H1 (cell line): ENCODE measurements at regions not wholly inside any gene's neighbourhood (a gene's known extent, or its start where the extent isn't known, plus 50 kb on each side); places are given as distances from the start of the nearest gene placed in this dataset.
A peak's percentile ranks its signal among the peaks of the same experiment; 100 is the strongest.

ENCODE experiments used
- CTCF ChIA-PET: fragments of 300-600 bp; sonication (Branson Sonifier 250); formaldehyde crosslinking; loops from one replicate; lab custom pipeline; 2021; ENCODE audit not compliant: partially characterized antibody; lab: Charles Lee
- POLR2A ChIA-PET: fragments of 300-600 bp; sonication (Branson Sonifier 250); formaldehyde crosslinking; loops from one replicate; lab custom pipeline; 2021; ENCODE audit warnings: inconsistent platforms; ENCODE audit not compliant: partially characterized antibody; lab: Charles Lee
- DNase-seq, 2 experiments: peaks; one replicate each; pipeline versions ENCODE4 v3.0.0 to v3.0.0-alpha.2; 2010 to 2022; ENCODE audit warnings: low spot score in 2 of 2, low read depth in 1 of 2, mixed read lengths in 1 of 2
- FAIRE-seq: peaks from 2 replicates; lab custom pipeline; 2011; peaks lifted over from hg19 to GRCh38; lab: Jason Lieb, UNC
- H2AFZ ChIP-seq: 2 replicates; pipeline ENCODE4 v1.8.1; 2012; ENCODE audit warnings: low read length, inconsistent platforms
- H2AK5ac ChIP-seq: 2 replicates; pipeline ENCODE4 v1.6.1; 2013; ENCODE audit warnings: low read depth, low read length
- H2BK120ac ChIP-seq: replicated peaks from 2 replicates; pipeline ENCODE3; 2013; ENCODE audit warnings: low read depth, low read length, inconsistent platforms
- H2BK12ac ChIP-seq: 2 replicates; pipeline ENCODE4 v1.6.1; 2013; ENCODE audit warnings: low read depth, low read length
- H2BK15ac ChIP-seq: 2 replicates; pipeline ENCODE4 v1.6.1; 2013; ENCODE audit warnings: low read length
- H2BK20ac ChIP-seq: 2 replicates; pipeline ENCODE4 v1.6.1; 2013; ENCODE audit warnings: low read length
- H2BK5ac ChIP-seq: 2 replicates; pipeline ENCODE4 v1.6.1; 2013; ENCODE audit warnings: low read depth, low read length
- H3K14ac ChIP-seq: 2 replicates; pipeline ENCODE4 v1.6.1; 2013; ENCODE audit warnings: inconsistent platforms; ENCODE audit not compliant: insufficient read length
- H3K18ac ChIP-seq: 2 replicates; pipeline ENCODE4 v1.6.1; 2013; ENCODE audit warnings: low read length; ENCODE audit errors: extremely low read depth
- H3K23ac ChIP-seq: 2 replicates; pipeline ENCODE4 v1.6.1; 2013; ENCODE audit warnings: inconsistent platforms; ENCODE audit not compliant: insufficient read length
- H3K23me2 ChIP-seq: 2 replicates; pipeline ENCODE4 v1.6.1; 2013; ENCODE audit warnings: low read depth, low read length
- H3K27ac ChIP-seq: 2 replicates; pipeline ENCODE4 v1.6.1; 2011; ENCODE audit warnings: low read depth, low read length, inconsistent platforms
- H3K27me3 ChIP-seq, 4 experiments: replicated peaks in 1 of 4; 1 replicate in 1 of 4; 2 replicates in 3 of 4; pipeline versions ENCODE4 v1.6.1 to v1.8.1; 2011 to 2013; ENCODE audit warnings: low read length in 3 of 4, mild to moderate bottlenecking in 3 of 4, inconsistent platforms in 2 of 4, mixed read lengths in 2 of 4, moderate library complexity in 1 of 4; ENCODE audit not compliant: control insufficient read depth in 3 of 4, insufficient read depth in 3 of 4; ENCODE audit errors: extremely low read depth in 1 of 4
- H3K36me3 ChIP-seq, 4 experiments: 2 replicates each; pipeline versions ENCODE4 v1.6.1 to v1.8.1; 2011 to 2013; ENCODE audit warnings: mild to moderate bottlenecking in 4 of 4, low read length in 3 of 4, moderate library complexity in 2 of 4, control low read depth in 1 of 4, inconsistent platforms in 1 of 4; ENCODE audit not compliant: insufficient read depth in 4 of 4, control insufficient read depth in 2 of 4
- H3K4ac ChIP-seq: replicated peaks from 2 replicates; pipeline ENCODE3; 2013; ENCODE audit warnings: low read length, low read depth, mixed read lengths, inconsistent platforms; ENCODE audit not compliant: insufficient read length
- H3K4me1 ChIP-seq, 4 experiments: replicated peaks in 1 of 4; 1 replicate in 1 of 4; 2 replicates in 3 of 4; pipeline versions ENCODE4 v1.6.1 to v1.8.1; 2011 to 2013; ENCODE audit warnings: low read length in 3 of 4, inconsistent platforms in 2 of 4, mixed read lengths in 1 of 4; ENCODE audit not compliant: insufficient read depth in 4 of 4, control insufficient read depth in 3 of 4
- H3K4me2 ChIP-seq, 2 experiments: 2 replicates each; pipeline versions ENCODE4 v1.6.1 to v1.8.1; 2011 to 2013; ENCODE audit warnings: low read depth in 2 of 2, low read length in 2 of 2, control low read depth in 1 of 2, inconsistent platforms in 1 of 2, mild to moderate bottlenecking in 1 of 2; ENCODE audit not compliant: insufficient read depth in 1 of 2
- H3K4me3 ChIP-seq, 4 experiments: fragments of 200-600, 300-600 bp in 1 of 4; sonication (generic), shearing (Covaris generic), sonication (Bioruptor Twin) in 1 of 4; 2 replicates each; pipeline versions ENCODE4 v1.5.1 to v1.8.1; 2011 to 2016; ENCODE audit warnings: low read length in 4 of 4, low read depth in 3 of 4, control low read depth in 2 of 4, inconsistent platforms in 2 of 4, mild to moderate bottlenecking in 2 of 4, mixed read lengths in 1 of 4, moderate library complexity in 1 of 4; ENCODE audit not compliant: insufficient read depth in 2 of 4; ENCODE audit errors: extremely low read depth in 1 of 4
- H3K56ac ChIP-seq: replicated peaks from 2 replicates; pipeline ENCODE3; 2013; ENCODE audit warnings: low read depth, mild to moderate bottlenecking, mixed read lengths, low read length, inconsistent platforms; ENCODE audit not compliant: insufficient read length
- H3K79me1 ChIP-seq: 2 replicates; pipeline ENCODE4 v1.6.1; 2013; ENCODE audit warnings: low read depth, low read length, control low read depth
- H3K79me2 ChIP-seq, 2 experiments: 2 replicates each; pipeline versions ENCODE4 v1.6.1 to v1.8.1; 2012 to 2013; ENCODE audit warnings: low read length in 2 of 2, mild to moderate bottlenecking in 2 of 2, inconsistent platforms in 1 of 2; ENCODE audit not compliant: insufficient read depth in 2 of 2, control insufficient read depth in 1 of 2
- H3K9ac ChIP-seq, 4 experiments: replicated peaks in 1 of 4; 1 replicate in 1 of 4; 2 replicates in 3 of 4; pipeline versions ENCODE4 v1.6.1 to v1.8.1; 2011 to 2013; ENCODE audit warnings: low read depth in 3 of 4, low read length in 3 of 4, control low read depth in 2 of 4, mild to moderate bottlenecking in 2 of 4, moderate library complexity in 2 of 4, inconsistent platforms in 1 of 4; ENCODE audit errors: extremely low read depth in 1 of 4
- H3K9me3 ChIP-seq, 2 experiments: 2 replicates each; pipeline versions ENCODE4 v1.6.1 to v1.8.1; 2012 to 2013; ENCODE audit warnings: mild to moderate bottlenecking in 2 of 2, moderate library complexity in 2 of 2, control low read depth in 1 of 2, inconsistent platforms in 1 of 2, low read depth in 1 of 2, low read length in 1 of 2, mixed read lengths in 1 of 2; ENCODE audit not compliant: insufficient read depth in 2 of 2
- H4K20me1 ChIP-seq, 2 experiments: replicated peaks in 1 of 2; 2 replicates each; pipeline versions ENCODE3 to v1.8.1; 2011 to 2013; ENCODE audit warnings: inconsistent platforms in 2 of 2, low read length in 2 of 2, mild to moderate bottlenecking in 1 of 2; ENCODE audit not compliant: insufficient read depth in 2 of 2, control insufficient read depth in 1 of 2
- H4K5ac ChIP-seq: 2 replicates; pipeline ENCODE4 v1.6.1; 2013; ENCODE audit warnings: low read length, low read depth, mixed read lengths, inconsistent platforms; ENCODE audit not compliant: insufficient read length
- H4K8ac ChIP-seq: 2 replicates; pipeline ENCODE4 v1.8.0; 2013; ENCODE audit warnings: mild to moderate bottlenecking, moderate library complexity, low read length, inconsistent platforms; ENCODE audit not compliant: insufficient read depth; ENCODE audit errors: extremely low read depth
- H4K91ac ChIP-seq: replicated peaks from 2 replicates; pipeline ENCODE3; 2013; ENCODE audit warnings: low read length, mixed read lengths, inconsistent platforms; ENCODE audit not compliant: insufficient read length
- CBX5 ChIP-seq: fragments of 300-800, 300-1000 bp; sonication (generic); IDR thresholded peaks from 2 replicates; pipeline ENCODE4 v1.7.1; 2016; ENCODE audit warnings: antibody characterized with exemption, low read length, low read depth
- RBBP5 ChIP-seq: IDR thresholded peaks from 2 replicates; pipeline ENCODE4 v1.7.1; 2012; ENCODE audit warnings: low read depth, mild to moderate bottlenecking, inconsistent platforms, low read length, moderate library complexity, borderline replicate concordance
- TEAD4 ChIP-seq: IDR thresholded peaks from 2 replicates; pipeline ENCODE4 v1.6.1; 2012; ENCODE audit warnings: low read depth, low read length, inconsistent platforms, mixed read lengths
- USF2 ChIP-seq: IDR thresholded peaks from 2 replicates; pipeline ENCODE4 v1.6.1; 2011; ENCODE audit warnings: low read length, improper control_type of control experiment
- WGBS, 2 experiments: shearing (Covaris generic) in 1 of 2; methylation state at CpG; one replicate each; pipeline versions ENCODE4 v1.1.6 to v1.1.7; 2013 to 2015; ENCODE audit warnings: low lambda C conversion rate in 2 of 2, mixed read lengths in 2 of 2, inconsistent platforms in 1 of 2, low coverage in 1 of 2, missing lambda C conversion rate in 1 of 2; ENCODE audit not compliant: insufficient replicate concordance in 2 of 2, insufficient coverage in 1 of 2, insufficient read length in 1 of 2; ENCODE audit errors: extremely low coverage in 1 of 2, missing lambda C conversion rate in 1 of 2; 5-methylcytosine and 5-hydroxymethylcytosine counted together
- TF ChIP-seq, protein P1 (sequence below), 3 experiments: IDR thresholded peaks; 1 replicate in 2 of 3; 2 replicates in 1 of 3; pipeline versions ENCODE4 v1.5.1 to v1.6.1; 2011; ENCODE audit warnings: low read length in 3 of 3, mild to moderate bottlenecking in 3 of 3, inconsistent platforms in 2 of 3, low read depth in 1 of 3, moderate library complexity in 1 of 3; ENCODE audit not compliant: insufficient read depth in 1 of 3; ENCODE audit errors: control extremely low read depth in 1 of 3

- H3K56ac ChIP-seq: no peak overlapping the region
- ChIA-PET CTCF (interaction anchor here (0.8 to 1.5 kb wide), 3 partner anchors 11 to 17 kb away, joined by 3 read pairs; no protein-coding TSS in a partner anchor), POLR2A (interaction anchor here (0.7 kb wide), 1 partner anchor 43 kb away, joined by 3 read pairs; no protein-coding TSS in a partner anchor)
Observed at GRCh38 chr4:181502611-181503010, 740.6 kb upstream of the TENM3 start.

More at GRCh38 chr4:181502611-181503010, 740.6 kb upstream of the TENM3 start:
- Histone ChIP-seq H2AFZ (0 out of 2 replicates have a peak overlapping the region, but pooled peaks have one; percentile 45), H4K5ac (no peak overlapping the region), H2AK5ac (no peak overlapping the region), H2BK5ac (no peak overlapping the region), H3K4me2 (no peak overlapping the region), H3K27me3 (no peaks in the 10 kb centered on the region), H3K79me2 (no peaks in the 10 kb centered on the region), H2BK15ac (no peak overlapping the region), H4K20me1 (no peaks in the 10 kb centered on the region), H3K4me3 (no peak overlapping the region), H3K14ac (no peak overlapping the region), H4K91ac (no peak overlapping the region), H2BK20ac (no peak overlapping the region), H3K27ac (no peak overlapping the region), H3K18ac (no peak overlapping the region), H3K4ac (no peak overlapping the region), H3K9ac (no peak overlapping the region), H2BK120ac (no peak overlapping the region), H3K79me1 (no peaks in the 10 kb centered on the region), H3K4me1 (peaks cover 0 to 13% (median 4%) of the 10 kb centered on the region in 4 experiments; a peak in 5 of 7 replicates), H3K9me3 (no peaks in the 10 kb centered on the region), H3K23me2 (no peaks in the 10 kb centered on the region), H4K8ac (no peak overlapping the region), H2BK12ac (no peak overlapping the region), H3K23ac (no peak overlapping the region), H3K36me3 (no peaks in the 10 kb centered on the region)
- DNase-seq: no peak
- WGBS, 2 experiments: 81% methylated on average over 8 of the region's 8 CpGs; no CpG with 5 or more reads in 1 of the 2 experiments
- FAIRE-seq: no peak
- TF ChIP-seq, protein P1, sequence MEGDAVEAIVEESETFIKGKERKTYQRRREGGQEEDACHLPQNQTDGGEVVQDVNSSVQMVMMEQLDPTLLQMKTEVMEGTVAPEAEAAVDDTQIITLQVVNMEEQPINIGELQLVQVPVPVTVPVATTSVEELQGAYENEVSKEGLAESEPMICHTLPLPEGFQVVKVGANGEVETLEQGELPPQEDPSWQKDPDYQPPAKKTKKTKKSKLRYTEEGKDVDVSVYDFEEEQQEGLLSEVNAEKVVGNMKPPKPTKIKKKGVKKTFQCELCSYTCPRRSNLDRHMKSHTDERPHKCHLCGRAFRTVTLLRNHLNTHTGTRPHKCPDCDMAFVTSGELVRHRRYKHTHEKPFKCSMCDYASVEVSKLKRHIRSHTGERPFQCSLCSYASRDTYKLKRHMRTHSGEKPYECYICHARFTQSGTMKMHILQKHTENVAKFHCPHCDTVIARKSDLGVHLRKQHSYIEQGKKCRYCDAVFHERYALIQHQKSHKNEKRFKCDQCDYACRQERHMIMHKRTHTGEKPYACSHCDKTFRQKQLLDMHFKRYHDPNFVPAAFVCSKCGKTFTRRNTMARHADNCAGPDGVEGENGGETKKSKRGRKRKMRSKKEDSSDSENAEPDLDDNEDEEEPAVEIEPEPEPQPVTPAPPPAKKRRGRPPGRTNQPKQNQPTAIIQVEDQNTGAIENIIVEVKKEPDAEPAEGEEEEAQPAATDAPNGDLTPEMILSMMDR (IDR thresholded peaks at IDR 0.05; ENCODE audit: control extremely low read depth in 1 of 3, insufficient read depth in 1 of 3, low read depth in 1 of 3, low read length in 3 of 3): peak in 1 of 3 experiments; percentile 23; a peak in 1 of 4 replicates
- TF ChIP-seq TEAD4: no peak
- TF ChIP-seq USF2: no peak
- no peak for TF ChIP-seq CBX5
- no peak for TF ChIP-seq RBBP5
